ENCODE measurements at regions not wholly inside any gene's neighbourhood (a gene's known extent, or its start where the extent isn't known, plus 50 kb on each side); places are given as distances from the start of the nearest gene placed in this dataset.

GRCh38 chr6:90928051-90928450 is 341.2 kb upstream of the MAP3K7 start:
- H3K27ac ChIP-seq (ENCODE audit: low read length) = no peak overlapping the region
- H4K20me1 ChIP-seq (ENCODE audit: insufficient read depth, low read length) = no peaks in the 10 kb centered on the region
- no peaks in the 10 kb centered on the region for H3K4me1 ChIP-seq (ENCODE audit: low read length)
- no peaks in the 10 kb centered on the region for H3K27me3 ChIP-seq (ENCODE audit: low read depth, low read length)
- no peaks in the 10 kb centered on the region for H3K79me2 ChIP-seq (ENCODE audit: low read length)
- no peaks in the 10 kb centered on the region for H3K36me3 ChIP-seq (replicated peaks; ENCODE audit: low read depth, low read length)
- H3K4me2 ChIP-seq (ENCODE audit: low read length) = no peak overlapping the region
- H3K9me3 ChIP-seq (ENCODE audit: insufficient read depth, low read length) = no peaks in the 10 kb centered on the region
- no peak overlapping the region for H3K9ac ChIP-seq (ENCODE audit: low read length)
- TF ChIP-seq CTCF (IDR thresholded peaks at IDR 0.05; ENCODE audit: low read depth, low read length) = no peak
- TF ChIP-seq EZH2phosphoT487 (IDR thresholded peaks at IDR 0.05; ENCODE audit: low read depth) = no peak
- H3K4me3 ChIP-seq (ENCODE audit: low read length) = no peak overlapping the region
- no peak overlapping the region for H2AFZ ChIP-seq (ENCODE audit: low read depth, low read length)

DNA sequence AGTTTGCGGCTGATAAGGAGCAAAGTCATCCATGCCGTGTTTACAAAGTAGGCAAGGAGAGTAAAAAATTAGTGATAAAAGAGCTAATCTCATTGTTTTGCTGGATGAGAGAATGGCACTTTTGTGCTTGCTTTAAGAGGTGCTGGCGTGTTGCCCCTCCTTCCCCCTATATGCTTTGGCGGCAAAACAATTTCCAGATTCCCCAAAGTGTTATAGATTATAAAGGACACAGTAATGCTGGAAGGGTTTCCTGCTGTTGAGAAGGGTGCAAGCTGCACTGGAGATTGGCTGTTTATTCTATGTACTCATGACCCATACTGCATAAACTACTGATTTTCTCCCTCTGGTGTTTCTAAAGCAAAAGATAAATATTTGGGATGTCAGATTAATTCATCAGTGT is 338.9 kb upstream of the MAP3K7 start:
- H4K20me1 ChIP-seq (ENCODE audit: insufficient read depth, low read length) = no peaks in the 10 kb centered on the region
- TF ChIP-seq CTCF (IDR thresholded peaks at IDR 0.05; ENCODE audit: low read depth, low read length) (no peak), EZH2phosphoT487 (IDR thresholded peaks at IDR 0.05; ENCODE audit: low read depth) (no peak)
- no peak overlapping the region for H3K4me2 ChIP-seq (ENCODE audit: low read length)
- no peak overlapping the region for H2AFZ ChIP-seq (ENCODE audit: low read depth, low read length)
- no peaks in the 10 kb centered on the region for H3K9me3 ChIP-seq (ENCODE audit: insufficient read depth, low read length)
- no peaks in the 10 kb centered on the region for H3K4me1 ChIP-seq (ENCODE audit: low read length)
- no peak overlapping the region for H3K27ac ChIP-seq (ENCODE audit: low read length)
- H3K36me3 ChIP-seq (replicated peaks; ENCODE audit: low read depth, low read length) = no peaks in the 10 kb centered on the region
- H3K9ac ChIP-seq (ENCODE audit: low read length) = no peak overlapping the region
- no peaks in the 10 kb centered on the region for H3K79me2 ChIP-seq (ENCODE audit: low read length)
- no peak overlapping the region for H3K4me3 ChIP-seq (ENCODE audit: low read length)
- no peaks in the 10 kb centered on the region for H3K27me3 ChIP-seq (ENCODE audit: low read depth, low read length)

DNA sequence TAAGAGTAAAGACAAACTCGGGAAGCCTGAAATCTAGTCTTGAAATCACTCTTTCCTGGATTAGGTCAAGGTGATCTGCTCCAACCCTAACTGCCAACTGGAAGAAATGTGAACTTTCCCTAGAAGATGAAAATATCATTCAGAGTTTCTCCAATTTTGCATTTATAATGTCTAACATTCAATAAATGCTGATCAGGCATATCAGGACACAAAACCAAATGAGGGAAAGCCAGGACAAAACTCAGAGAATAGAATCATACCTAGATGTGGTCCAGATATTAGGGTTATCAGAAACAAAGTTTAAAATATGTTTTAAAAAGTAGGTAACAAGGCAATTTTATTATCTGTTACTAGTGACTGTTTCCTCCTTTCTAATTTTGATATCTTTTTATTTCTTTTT is 335.5 kb upstream of the MAP3K7 start:
- Histone ChIP-seq H3K36me3 (replicated peaks; ENCODE audit: low read depth, low read length) (no peaks in the 10 kb centered on the region), H3K79me2 (ENCODE audit: low read length) (no peaks in the 10 kb centered on the region), H3K4me2 (ENCODE audit: low read length) (no peak overlapping the region), H3K27ac (ENCODE audit: low read length) (no peak overlapping the region), H2AFZ (ENCODE audit: low read depth, low read length) (no peak overlapping the region), H3K27me3 (ENCODE audit: low read depth, low read length) (no peaks in the 10 kb centered on the region), H4K20me1 (ENCODE audit: insufficient read depth, low read length) (no peaks in the 10 kb centered on the region), H3K9ac (ENCODE audit: low read length) (no peak overlapping the region), H3K9me3 (ENCODE audit: insufficient read depth, low read length) (no peaks in the 10 kb centered on the region), H3K4me3 (ENCODE audit: low read length) (no peak overlapping the region), H3K4me1 (ENCODE audit: low read length) (no peaks in the 10 kb centered on the region)
- TF ChIP-seq CTCF (IDR thresholded peaks at IDR 0.05; ENCODE audit: low read depth, low read length) = no peak
- no peak for TF ChIP-seq EZH2phosphoT487 (IDR thresholded peaks at IDR 0.05; ENCODE audit: low read depth)

- Histone ChIP-seq H2AFZ (ENCODE audit: low read depth, low read length) (no peak overlapping the region), H3K4me1 (ENCODE audit: low read length) (no peaks in the 10 kb centered on the region), H3K4me3 (ENCODE audit: low read length) (no peak overlapping the region), H3K4me2 (ENCODE audit: low read length) (no peak overlapping the region), H3K9ac (ENCODE audit: low read length) (no peak overlapping the region), H3K9me3 (ENCODE audit: insufficient read depth, low read length) (no peaks in the 10 kb centered on the region), H3K36me3 (replicated peaks; ENCODE audit: low read depth, low read length) (no peaks in the 10 kb centered on the region), H3K27ac (ENCODE audit: low read length) (no peak overlapping the region), H4K20me1 (ENCODE audit: insufficient read depth, low read length) (no peaks in the 10 kb centered on the region), H3K27me3 (ENCODE audit: low read depth, low read length) (no peaks in the 10 kb centered on the region), H3K79me2 (ENCODE audit: low read length) (no peaks in the 10 kb centered on the region)
- TF ChIP-seq EZH2phosphoT487 (IDR thresholded peaks at IDR 0.05; ENCODE audit: low read depth) = no peak
Measured at GRCh38 chr6:90918361-90918760, 331.5 kb upstream of the MAP3K7 start.

- no peaks in the 10 kb centered on the region for H3K4me1 ChIP-seq (ENCODE audit: low read length)
- H3K36me3 ChIP-seq (replicated peaks; ENCODE audit: low read depth, low read length) = no peaks in the 10 kb centered on the region
- no peak overlapping the region for H3K4me2 ChIP-seq (ENCODE audit: low read length)
- no peak overlapping the region for H3K27ac ChIP-seq (ENCODE audit: low read length)
- no peak for TF ChIP-seq CTCF (IDR thresholded peaks at IDR 0.05; ENCODE audit: low read depth, low read length)
- TF ChIP-seq EZH2phosphoT487 (IDR thresholded peaks at IDR 0.05; ENCODE audit: low read depth) = no peak
- H3K4me3 ChIP-seq (ENCODE audit: low read length) = no peak overlapping the region
- H2AFZ ChIP-seq (ENCODE audit: low read depth, low read length) = no peak overlapping the region
- H3K27me3 ChIP-seq (ENCODE audit: low read depth, low read length) = no peaks in the 10 kb centered on the region
- no peaks in the 10 kb centered on the region for H3K79me2 ChIP-seq (ENCODE audit: low read length)
- H4K20me1 ChIP-seq (ENCODE audit: insufficient read depth, low read length) = no peaks in the 10 kb centered on the region
- H3K9ac ChIP-seq (ENCODE audit: low read length) = no peak overlapping the region
- H3K9me3 ChIP-seq (ENCODE audit: insufficient read depth, low read length) = no peaks in the 10 kb centered on the region
Measured at GRCh38 chr6:90917376-90917775, 330.5 kb upstream of the MAP3K7 start.

All from OCI-LY3 (cell line).